GM12873 (cell line): ENCODE measurements at regions not wholly inside any gene's neighbourhood (a gene's known extent, or its start where the extent isn't known, plus 50 kb on each side); places are given as distances from the start of the nearest gene placed in this dataset.

Experiments used
- CTCF ChIP-seq: IDR thresholded peaks from 2 replicates; pipeline ENCODE4 v1.5.1; 2012; ENCODE audit warnings: low read depth, mild to moderate bottlenecking, moderate library complexity, low read length, control low read depth; ENCODE audit not compliant: insufficient read depth; ENCODE audit errors: missing control alignments

- TF ChIP-seq CTCF: no peak
Measured at GRCh38 chr4:155552180-155552579, 114.5 kb upstream of the GUCY1A1 start.

- TF ChIP-seq CTCF: no peak
Measured at GRCh38 chr4:155548173-155548572, 118.5 kb upstream of the GUCY1A1 start.

- no peak for TF ChIP-seq CTCF
Measured at GRCh38 chr4:155546451-155546850, 120.2 kb upstream of the GUCY1A1 start.

GRCh38 chr4:155545456-155545855 lies 121.2 kb upstream of the GUCY1A1 start:
- no peak for TF ChIP-seq CTCF

GRCh38 chr4:155544547-155544946 lies 122.1 kb upstream of the GUCY1A1 start:
- no peak for TF ChIP-seq CTCF

- TF ChIP-seq CTCF: no peak
Measured at GRCh38 chr4:155543126-155543765, 123.4 kb upstream of the GUCY1A1 start.

GRCh38 chr4:155542415-155542814 lies 124.2 kb upstream of the GUCY1A1 start:
- no peak for TF ChIP-seq CTCF

- TF ChIP-seq CTCF: no peak
Measured at GRCh38 chr4:155541716-155542115, 124.9 kb upstream of the GUCY1A1 start.
